Calu3 (cell line): ENCODE measurements at regions not wholly inside any gene's neighbourhood (a gene's known extent, or its start where the extent isn't known, plus 50 kb on each side); places are given as distances from the start of the nearest gene placed in this dataset.
"Not testable (repeated sequence)": the region's sequence is repeated elsewhere in the genome, so short reads cannot be mapped to it uniquely, and the experiment has no call there.

Source experiments
- BruUV-seq: library from RNA; stranded (reverse); fragments of 400-500 nt; replicated peaks from 2 replicates; lab custom pipeline; 2021; lab: Mats Ljungman, UMichigan
- CTCF ChIA-PET: fragments of 300-600 bp; sonication (Branson Sonifier 250); formaldehyde crosslinking; loops from one replicate; lab custom pipeline; 2022; ENCODE audit warnings: antibody characterized with exemption; lab: Charles Lee
- DNase-seq: peaks from one replicate; pipeline ENCODE4 v3.0.0; 2022
- H3K27ac Mint-ChIP-seq: one replicate; pipeline ENCODE4 v1.8.0; 2022; ENCODE audit warnings: mixed read lengths; ENCODE audit not compliant: unreplicated experiment
- H3K27me3 Mint-ChIP-seq: one replicate; pipeline ENCODE4 v1.8.0; 2022; ENCODE audit warnings: mixed read lengths; ENCODE audit not compliant: unreplicated experiment
- H3K36me3 Mint-ChIP-seq: one replicate; pipeline ENCODE4 v1.8.0; 2022; ENCODE audit warnings: mild to moderate bottlenecking, moderate library complexity, mixed read lengths; ENCODE audit not compliant: insufficient read depth, unreplicated experiment
- H3K4me1 Mint-ChIP-seq: one replicate; pipeline ENCODE4 v1.8.0; 2022; ENCODE audit warnings: mild to moderate bottlenecking, low read depth, mixed read lengths; ENCODE audit not compliant: unreplicated experiment
- H3K4me3 Mint-ChIP-seq: one replicate; pipeline ENCODE4 v1.8.0; 2022; ENCODE audit warnings: mild to moderate bottlenecking, low read depth, moderate library complexity, mixed read lengths; ENCODE audit not compliant: unreplicated experiment
- H3K9me3 Mint-ChIP-seq: one replicate; pipeline ENCODE4 v1.8.0; 2022; ENCODE audit warnings: low read depth, mixed read lengths; ENCODE audit not compliant: unreplicated experiment
- intact Hi-C: fragments of 100-400 bp; cut with micrococcal nuclease; formaldehyde crosslinking; loops from one replicate; pipeline ENCODE4 v1.10.0; 2022; ENCODE audit not compliant: unreplicated experiment
- TF ChIP-seq, protein P1 (sequence below): fragments of 200-600 bp; IDR thresholded peaks from one replicate; pipeline ENCODE4 v1.8.0; 2022; ENCODE audit warnings: antibody characterized with exemption; ENCODE audit not compliant: unreplicated experiment

DNA sequence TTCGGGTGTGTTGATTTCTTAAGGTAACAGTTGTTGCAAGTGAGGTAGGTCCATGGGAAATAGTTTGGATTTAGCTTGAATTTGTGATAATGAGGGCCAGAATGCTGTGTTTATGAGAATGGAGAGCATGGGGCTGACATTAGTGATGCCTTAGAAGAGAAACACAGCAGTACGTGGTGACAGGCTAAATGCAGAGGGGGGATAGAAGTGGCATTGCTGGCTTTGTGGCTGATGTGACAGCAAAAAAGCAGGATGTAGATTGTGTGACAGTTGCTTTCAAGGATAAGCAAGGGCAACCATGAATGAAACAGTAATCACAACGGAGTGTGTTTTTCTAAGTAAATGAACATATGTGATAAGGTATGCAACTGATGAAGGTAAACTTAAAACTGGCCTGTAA lies 103.4 kb upstream of the SGCD start:
- Mint-ChIP-seq H3K27me3 (no peaks in the 10 kb centered on the region), H3K9me3 (peaks cover 20% of the 10 kb centered on the region), H3K36me3 (no peaks in the 10 kb centered on the region), H3K27ac (no peak overlapping the region), H3K4me1 (no peaks in the 10 kb centered on the region), H3K4me3 (no peak overlapping the region)
- TF ChIP-seq, protein P1, sequence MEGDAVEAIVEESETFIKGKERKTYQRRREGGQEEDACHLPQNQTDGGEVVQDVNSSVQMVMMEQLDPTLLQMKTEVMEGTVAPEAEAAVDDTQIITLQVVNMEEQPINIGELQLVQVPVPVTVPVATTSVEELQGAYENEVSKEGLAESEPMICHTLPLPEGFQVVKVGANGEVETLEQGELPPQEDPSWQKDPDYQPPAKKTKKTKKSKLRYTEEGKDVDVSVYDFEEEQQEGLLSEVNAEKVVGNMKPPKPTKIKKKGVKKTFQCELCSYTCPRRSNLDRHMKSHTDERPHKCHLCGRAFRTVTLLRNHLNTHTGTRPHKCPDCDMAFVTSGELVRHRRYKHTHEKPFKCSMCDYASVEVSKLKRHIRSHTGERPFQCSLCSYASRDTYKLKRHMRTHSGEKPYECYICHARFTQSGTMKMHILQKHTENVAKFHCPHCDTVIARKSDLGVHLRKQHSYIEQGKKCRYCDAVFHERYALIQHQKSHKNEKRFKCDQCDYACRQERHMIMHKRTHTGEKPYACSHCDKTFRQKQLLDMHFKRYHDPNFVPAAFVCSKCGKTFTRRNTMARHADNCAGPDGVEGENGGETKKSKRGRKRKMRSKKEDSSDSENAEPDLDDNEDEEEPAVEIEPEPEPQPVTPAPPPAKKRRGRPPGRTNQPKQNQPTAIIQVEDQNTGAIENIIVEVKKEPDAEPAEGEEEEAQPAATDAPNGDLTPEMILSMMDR = no peak
- DNase-seq = no peak
- BruUV-seq = no TSS peak
- intact Hi-C loops = no loop called here
- CTCF ChIA-PET = no interaction called here

DNA sequence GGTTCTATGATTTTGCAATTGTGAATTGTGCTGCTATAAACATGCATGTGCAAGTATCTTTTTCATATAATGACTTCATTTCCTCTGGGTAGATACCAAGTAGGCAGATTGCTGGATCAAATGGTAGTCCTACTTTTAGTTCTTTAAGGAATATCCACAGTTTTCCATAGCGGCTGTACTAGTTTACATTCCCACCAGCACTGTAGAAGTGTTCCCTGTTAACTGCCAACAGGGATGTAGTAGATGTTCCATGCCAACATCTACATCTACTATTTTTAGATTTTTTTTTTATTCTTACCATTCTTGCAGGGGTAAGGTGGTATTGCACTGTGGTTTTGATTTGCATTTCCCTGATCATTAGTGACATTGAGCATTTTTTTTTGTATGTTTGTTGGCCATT lies 100.5 kb upstream of the SGCD start:
- DNase-seq, BruUV-seq, H3K4me3 Mint-ChIP-seq, intact Hi-C loops, H3K27ac Mint-ChIP-seq, H3K27me3 Mint-ChIP-seq, CTCF ChIA-PET, H3K36me3 Mint-ChIP-seq, H3K4me1 Mint-ChIP-seq: not testable (repeated sequence)
- H3K9me3 Mint-ChIP-seq = peaks cover 19% of the 10 kb centered on the region

DNA sequence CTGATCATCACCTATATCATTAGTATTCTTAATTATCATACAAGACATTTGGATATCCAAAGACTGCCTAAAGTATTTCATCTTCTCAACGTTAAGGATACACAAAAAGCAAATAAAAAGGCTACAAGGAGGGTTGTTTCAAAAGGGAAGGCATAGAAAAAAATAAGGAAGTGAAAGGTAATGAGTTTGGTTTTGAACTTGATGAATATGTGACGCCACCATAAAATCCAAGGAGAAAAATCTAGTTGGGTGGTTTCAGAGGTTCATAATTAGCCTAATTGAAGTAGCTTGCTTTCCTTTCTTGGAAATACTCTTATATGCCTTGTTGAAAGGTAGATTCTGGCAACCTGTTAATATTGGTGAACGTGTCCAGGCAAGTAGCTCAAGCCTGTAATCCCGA lies 96.1 kb upstream of the SGCD start:
- Mint-ChIP-seq H3K27ac (no peak overlapping the region), H3K4me3 (no peak overlapping the region), H3K9me3 (peaks cover 19% of the 10 kb centered on the region), H3K4me1 (no peaks in the 10 kb centered on the region), H3K36me3 (no peaks in the 10 kb centered on the region), H3K27me3 (no peaks in the 10 kb centered on the region)
- TF ChIP-seq, protein P1 = no peak
- CTCF ChIA-PET = no interaction called here
- intact Hi-C loops = no loop called here
- no TSS peak for BruUV-seq
- DNase-seq = no peak

DNA sequence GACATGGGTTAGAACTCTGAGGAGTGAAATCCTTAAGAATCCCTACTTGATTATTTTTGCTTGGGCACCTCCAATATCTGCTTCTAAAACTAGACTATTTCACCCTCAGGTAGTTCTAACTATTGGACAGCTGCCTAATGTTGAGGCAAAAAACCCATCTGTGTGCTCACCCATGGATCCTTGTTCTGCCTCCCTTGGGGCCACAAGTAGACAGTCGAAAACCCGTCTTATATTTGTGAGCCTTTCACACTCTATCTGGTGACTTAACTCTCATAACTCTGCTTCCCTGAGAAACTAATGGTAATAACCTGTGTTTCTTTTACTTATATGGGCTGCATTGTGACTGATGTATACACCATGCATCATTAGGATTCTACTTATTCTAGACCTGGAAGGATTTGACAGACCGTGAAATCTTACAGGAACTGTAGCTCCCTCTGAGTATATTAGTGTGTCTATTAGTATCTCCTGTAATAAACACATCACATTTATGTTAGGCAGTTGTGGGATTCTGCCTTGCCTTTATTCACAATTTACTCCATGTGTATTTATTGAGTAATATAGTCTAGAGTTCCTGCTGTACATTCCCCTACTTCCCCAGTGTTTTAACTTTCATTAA lies 94.6 kb upstream of the SGCD start:
- Mint-ChIP-seq H3K4me1 (no peaks in the 10 kb centered on the region), H3K27me3 (no peaks in the 10 kb centered on the region), H3K36me3 (no peaks in the 10 kb centered on the region), H3K27ac (no peak overlapping the region), H3K9me3 (peaks cover 17% of the 10 kb centered on the region), H3K4me3 (no peak overlapping the region)
- TF ChIP-seq, protein P1 = no peak
- no TSS peak for BruUV-seq
- intact Hi-C loops = no loop called here
- no peak for DNase-seq
- CTCF ChIA-PET = no interaction called here

DNA sequence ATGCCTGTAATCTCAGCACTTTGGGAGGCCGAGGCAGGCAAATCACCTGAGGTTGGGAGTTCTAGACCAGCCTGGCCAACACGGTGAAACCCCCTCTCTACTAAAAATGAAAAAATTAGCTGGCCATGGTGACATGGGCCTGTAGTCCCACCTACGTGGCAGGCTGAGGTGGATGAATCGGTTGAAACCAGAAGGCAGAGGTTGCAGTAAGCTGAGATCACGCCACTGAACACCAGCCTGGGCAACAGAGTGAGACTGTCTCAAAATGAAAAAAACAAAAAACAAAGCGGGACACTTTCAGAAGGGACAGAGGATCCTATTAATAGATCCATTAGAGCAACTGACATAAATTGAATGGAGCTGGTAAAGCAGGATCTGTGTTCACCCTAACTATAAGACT lies 89.6 kb upstream of the SGCD start:
- no TSS peak for BruUV-seq
- DNase-seq = no peak
- Mint-ChIP-seq H3K27ac (no peak overlapping the region), H3K4me1 (no peaks in the 10 kb centered on the region), H3K36me3 (no peaks in the 10 kb centered on the region), H3K9me3 (peaks cover 6% of the 10 kb centered on the region), H3K4me3 (no peak overlapping the region), H3K27me3 (no peaks in the 10 kb centered on the region)
- intact Hi-C loops = no loop called here
- CTCF ChIA-PET = no interaction called here
- TF ChIP-seq, protein P1 = no peak
